Endothelial cell of umbilical vein (primary cell): ENCODE measurements at regions not wholly inside any gene's neighbourhood (a gene's known extent, or its start where the extent isn't known, plus 50 kb on each side); places are given as distances from the start of the nearest gene placed in this dataset.
"Not testable (repeated sequence)": the region's sequence is repeated elsewhere in the genome, so short reads cannot be mapped to it uniquely, and the experiment has no call there.

Experiments
- CTCF ChIP-seq, 2 donors: IDR thresholded peaks; 1 replicate in 1 of 2; 2 replicates in 1 of 2; pipeline ENCODE4 v1.5.1; 2011; ENCODE audit warnings: low read length in 2 of 2, mild to moderate bottlenecking in 2 of 2, moderate library complexity in 2 of 2, control low read depth in 1 of 2, inconsistent platforms in 1 of 2, low read depth in 1 of 2; ENCODE audit not compliant: insufficient read depth in 1 of 2; ENCODE audit errors: extremely low read depth in 1 of 2
- EZH2 ChIP-seq: IDR thresholded peaks from 2 replicates; pipeline ENCODE4 v1.6.1; 2012; ENCODE audit warnings: borderline replicate concordance, low read depth, mild to moderate bottlenecking, moderate library complexity, low read length, inconsistent platforms; ENCODE audit not compliant: severe bottlenecking
- GATA2 ChIP-seq: IDR thresholded peaks from 2 replicates; pipeline ENCODE4 v1.7.0; 2011; ENCODE audit warnings: low read depth, mild to moderate bottlenecking, moderate library complexity, mixed read lengths, low read length; ENCODE audit not compliant: insufficient read length, insufficient read depth
- MYC ChIP-seq: IDR thresholded peaks from one replicate; pipeline ENCODE4 v1.6.1; 2011; ENCODE audit warnings: mild to moderate bottlenecking, low read depth, low read length
- POLR2A ChIP-seq: IDR thresholded peaks from 2 replicates; pipeline ENCODE4 v1.6.1; 2012; ENCODE audit warnings: low read depth, mild to moderate bottlenecking, control low read depth, low read length
- POLR2AphosphoS5 ChIP-seq: IDR thresholded peaks from 2 replicates; pipeline ENCODE4 v1.6.1; 2012; ENCODE audit warnings: low read depth, mild to moderate bottlenecking, control low read depth, low read length, moderate library complexity; ENCODE audit not compliant: insufficient read depth
- TF ChIP-seq, protein P1 (sequence below): IDR thresholded peaks from 2 replicates; pipeline ENCODE4 v1.6.1; 2011; ENCODE audit not compliant: insufficient read depth, insufficient read length

DNA sequence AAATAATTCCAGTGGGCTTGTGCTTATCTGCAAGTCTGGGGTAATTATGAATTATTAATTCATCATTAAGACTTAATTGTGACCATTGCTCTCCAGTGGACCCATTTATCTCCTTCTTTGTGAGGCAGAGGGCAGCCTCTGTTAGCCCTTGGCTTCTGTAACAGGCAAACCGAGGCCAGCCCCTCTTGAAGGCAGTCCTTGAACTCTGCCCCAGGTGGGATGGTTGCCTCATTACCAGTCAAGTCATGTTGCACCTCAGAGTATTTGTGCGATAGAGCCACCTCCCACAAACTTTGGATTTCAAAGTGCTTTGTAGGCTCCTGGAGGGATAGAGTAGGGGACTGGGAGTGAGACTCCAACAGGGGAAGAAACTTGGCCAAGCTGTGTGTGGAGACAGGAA lies 468.0 kb upstream of the ZNG1F start:
- not testable (repeated sequence) for TF ChIP-seq CTCF (IDR thresholded peaks at IDR 0.05; ENCODE audit: extremely low read depth in 1 of 2, insufficient read depth in 1 of 2, low read depth in 1 of 2, low read length in 2 of 2); POLR2AphosphoS5; POLR2A; GATA2; EZH2; MYC
- TF ChIP-seq, protein P1, sequence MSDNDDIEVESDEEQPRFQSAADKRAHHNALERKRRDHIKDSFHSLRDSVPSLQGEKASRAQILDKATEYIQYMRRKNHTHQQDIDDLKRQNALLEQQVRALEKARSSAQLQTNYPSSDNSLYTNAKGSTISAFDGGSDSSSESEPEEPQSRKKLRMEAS = not testable (repeated sequence)
